ENCODE measurements at regions not wholly inside any gene's neighbourhood (a gene's known extent, or its start where the extent isn't known, plus 50 kb on each side); places are given as distances from the start of the nearest gene placed in this dataset.

- TF ChIP-seq CTCF (IDR thresholded peaks at IDR 0.05; ENCODE audit: borderline replicate concordance, extremely low read depth, low read length, poor library complexity, severe bottlenecking) (no peak), EZH2 (IDR thresholded peaks at IDR 0.05; ENCODE audit: borderline replicate concordance, low read depth, low read length, severe bottlenecking) (no peak)
Observed at GRCh38 chr15:57792724-57793449, 86.4 kb downstream of the POLR2M start.
